ENCODE measurements at regions not wholly inside any gene's neighbourhood (a gene's known extent, or its start where the extent isn't known, plus 50 kb on each side); places are given as distances from the start of the nearest gene placed in this dataset.
"Not testable (repeated sequence)": the region's sequence is repeated elsewhere in the genome, so short reads cannot be mapped to it uniquely, and the experiment has no call there.

GRCh38 chr3:110821586-110821985 lies 250.0 kb upstream of the NECTIN3 start:
- ATAC-seq = no peak
- no peak for DNase-seq (ENCODE audit: low spot score)

- DNase-seq (ENCODE audit: low spot score) (no peak), ATAC-seq (no peak)
Observed at GRCh38 chr3:110822971-110823370, 248.6 kb upstream of the NECTIN3 start.

DNA sequence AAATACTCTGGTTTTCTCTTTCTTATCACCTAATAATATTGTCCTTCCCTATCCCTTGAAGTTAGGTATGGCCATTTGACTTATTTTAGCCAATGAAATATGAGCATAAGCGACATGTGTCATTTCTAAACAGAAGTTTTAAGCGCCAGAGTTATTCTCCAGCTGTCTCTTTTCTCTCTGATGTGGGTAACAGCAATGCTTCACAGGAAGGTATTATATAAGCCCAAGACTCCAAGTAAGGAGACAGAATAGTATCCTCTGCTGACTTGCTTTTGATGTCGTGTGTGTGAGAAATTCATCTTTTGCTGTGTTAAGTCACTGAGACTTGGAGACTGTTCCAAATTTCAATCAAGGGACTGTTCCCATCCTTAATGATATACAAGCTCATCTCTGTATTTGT lies 224.6 kb upstream of the NECTIN3 start:
- no peak for ATAC-seq
- no peak for DNase-seq (ENCODE audit: low spot score)

DNA sequence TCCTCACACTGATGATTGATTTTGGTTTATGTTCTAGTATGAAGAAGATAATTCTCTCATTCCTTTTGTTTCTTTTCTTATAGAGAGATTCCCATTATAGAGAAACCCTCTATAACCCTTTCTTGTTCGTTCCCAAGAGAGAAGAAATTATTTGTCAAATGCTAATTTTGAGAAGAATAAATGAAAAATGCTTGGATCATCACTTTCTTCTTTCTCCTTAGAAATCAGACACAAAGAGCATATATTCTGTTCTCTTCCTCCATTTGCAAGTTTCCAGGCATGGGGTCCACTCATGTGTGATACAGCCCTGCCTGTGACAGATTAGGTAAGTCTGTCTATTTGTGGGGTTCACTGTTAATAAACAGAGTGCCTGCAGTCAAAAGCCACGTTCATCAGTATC lies 222.6 kb upstream of the NECTIN3 start:
- DNase-seq (ENCODE audit: low spot score) = no peak
- no peak for ATAC-seq

GRCh38 chr3:110851736-110852135 lies 219.9 kb upstream of the NECTIN3 start:
- ATAC-seq (no peak), DNase-seq (ENCODE audit: low spot score) (no peak)

DNA sequence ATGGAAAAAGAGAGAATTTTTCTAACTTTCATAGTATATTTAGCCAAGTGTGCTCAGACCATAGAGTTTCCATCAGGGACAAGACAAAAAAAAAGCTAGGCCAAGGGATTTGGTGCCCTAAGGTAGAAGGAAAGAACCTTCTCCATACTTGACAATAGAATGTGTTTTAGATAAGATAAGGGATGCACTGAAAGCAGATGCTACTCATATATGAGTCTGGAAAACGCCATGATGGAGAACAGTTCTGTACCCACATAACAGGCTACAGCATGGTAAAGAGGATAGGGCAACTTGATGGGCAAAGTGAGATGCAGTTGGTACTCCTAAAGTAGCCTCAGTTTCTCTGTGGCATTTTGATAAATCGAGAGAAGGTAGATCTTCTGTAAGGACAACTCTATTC lies 216.4 kb upstream of the NECTIN3 start:
- ATAC-seq = no peak
- DNase-seq (ENCODE audit: low spot score) = no peak

- DNase-seq (ENCODE audit: low spot score) (no peak), ATAC-seq (no peak)
Observed at GRCh38 chr3:110856916-110857315, 214.7 kb upstream of the NECTIN3 start.

DNA sequence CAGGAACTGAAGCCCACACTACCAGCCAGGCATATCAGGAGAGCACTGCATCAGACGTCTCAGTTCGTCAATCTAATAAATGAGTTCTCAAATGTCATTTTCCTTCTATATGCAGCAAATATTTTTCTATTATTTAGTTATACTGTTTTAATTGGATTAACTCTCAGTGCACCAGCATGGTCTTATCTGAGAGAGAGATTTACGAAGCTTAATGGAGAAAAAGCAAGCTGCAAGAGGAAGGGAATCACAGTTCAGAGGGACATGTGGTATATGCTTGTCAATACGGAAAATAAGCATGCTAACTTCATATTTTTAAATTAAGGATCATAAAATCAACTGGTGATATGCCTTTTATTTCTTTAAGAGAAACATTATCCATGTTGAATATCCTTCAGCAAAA lies 213.1 kb upstream of the NECTIN3 start:
- ATAC-seq = no peak
- no peak for DNase-seq (ENCODE audit: low spot score)

DNA sequence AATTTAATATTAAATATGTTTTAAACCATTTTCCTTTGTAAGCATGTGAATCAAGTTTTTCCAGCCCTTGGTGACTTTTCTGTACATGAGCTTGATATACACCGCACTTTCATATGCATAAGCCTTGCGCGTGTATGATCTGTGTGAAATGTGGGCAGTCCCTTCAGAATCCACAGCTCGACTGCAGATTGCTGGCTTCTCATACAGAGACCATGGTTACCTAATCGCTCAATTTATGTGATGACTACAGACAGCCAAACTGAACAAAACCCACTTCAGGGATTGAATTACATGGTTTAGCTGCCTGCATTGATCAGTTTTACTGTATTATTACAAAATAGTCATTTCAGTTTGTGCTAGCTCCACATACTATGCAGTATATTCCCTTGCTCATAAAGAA lies 212.3 kb upstream of the NECTIN3 start:
- ATAC-seq (no peak), DNase-seq (ENCODE audit: low spot score) (no peak)

- ATAC-seq = no peak
- no peak for DNase-seq (ENCODE audit: low spot score)
Observed at GRCh38 chr3:110859993-110860392, 211.6 kb upstream of the NECTIN3 start.

- DNase-seq (ENCODE audit: low spot score) = no peak
- peak; percentile 73 for ATAC-seq
Observed at GRCh38 chr3:110865934-110866333, 205.7 kb upstream of the NECTIN3 start.

DNA sequence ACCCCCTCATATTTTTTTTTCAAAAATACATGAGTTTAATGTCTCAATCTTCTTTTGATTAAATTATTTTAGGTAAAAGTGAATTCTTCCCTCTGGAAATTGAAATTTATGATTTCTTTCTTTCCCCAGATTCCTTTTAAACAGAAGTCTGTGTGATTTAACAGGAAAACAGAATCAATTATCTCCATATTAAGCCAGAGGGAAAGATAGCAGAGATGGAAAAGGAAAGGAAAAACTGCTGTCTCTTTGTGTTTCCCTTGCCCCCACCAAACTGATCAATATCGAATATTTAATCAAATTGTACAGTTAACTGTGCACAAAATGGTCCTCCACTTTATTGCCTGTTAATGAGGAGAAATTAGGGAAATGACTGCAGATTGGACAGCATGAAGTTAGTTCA lies 203.5 kb upstream of the NECTIN3 start:
- ATAC-seq = no peak
- no peak for DNase-seq (ENCODE audit: low spot score)

GRCh38 chr3:110869736-110870135 lies 201.9 kb upstream of the NECTIN3 start:
- DNase-seq (ENCODE audit: low spot score) (no peak), ATAC-seq (no peak)

DNA sequence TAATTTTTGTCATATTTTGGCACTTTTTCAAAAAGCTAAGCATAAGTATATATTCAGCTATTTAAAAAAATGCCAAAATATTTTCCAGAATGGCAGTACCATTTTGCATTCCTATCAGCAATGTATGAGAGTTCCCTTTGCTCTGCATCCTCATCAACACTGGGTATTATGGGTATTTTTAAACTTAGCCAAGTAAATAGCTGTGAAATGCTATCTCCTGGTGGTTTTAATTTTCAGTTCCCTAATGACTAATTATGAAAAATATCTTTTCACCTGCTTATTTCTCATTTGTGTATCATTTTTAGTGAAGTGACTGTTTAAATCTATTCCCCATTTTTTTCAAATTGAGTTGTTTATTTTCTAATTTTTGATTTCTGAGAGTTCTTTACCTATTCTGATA lies 199.7 kb upstream of the NECTIN3 start:
- DNase-seq (ENCODE audit: low spot score) (no peak), ATAC-seq (no peak)

GRCh38 chr3:110878692-110879091 lies 192.9 kb upstream of the NECTIN3 start:
- DNase-seq (ENCODE audit: low spot score) (no peak), ATAC-seq (peak; percentile 60)

DNA sequence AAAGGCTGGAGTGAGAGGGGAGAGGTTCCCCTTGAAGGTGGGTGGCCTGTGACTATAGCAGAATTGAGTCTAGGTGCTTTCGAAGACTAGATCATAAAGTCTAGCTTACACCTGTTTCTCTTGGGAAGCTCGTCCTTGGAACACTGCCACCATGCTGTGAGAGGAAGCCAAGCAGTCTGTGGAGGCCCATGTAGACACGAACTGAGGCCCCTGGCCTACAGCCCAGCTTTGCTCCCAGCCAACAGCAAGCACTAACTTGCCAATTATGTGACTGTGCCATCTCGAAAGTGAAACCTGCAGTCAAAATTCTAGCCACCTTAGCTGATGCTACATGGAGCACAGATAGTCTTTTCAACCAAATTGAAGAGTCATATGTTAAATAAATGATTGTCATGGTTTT lies 190.5 kb upstream of the NECTIN3 start:
- DNase-seq (ENCODE audit: low spot score) = peak; percentile 98
- peak; percentile 97 for ATAC-seq

GRCh38 chr3:110886222-110886893 lies 185.3 kb upstream of the NECTIN3 start:
- DNase-seq (ENCODE audit: low spot score) (no peak), ATAC-seq (no peak)

DNA sequence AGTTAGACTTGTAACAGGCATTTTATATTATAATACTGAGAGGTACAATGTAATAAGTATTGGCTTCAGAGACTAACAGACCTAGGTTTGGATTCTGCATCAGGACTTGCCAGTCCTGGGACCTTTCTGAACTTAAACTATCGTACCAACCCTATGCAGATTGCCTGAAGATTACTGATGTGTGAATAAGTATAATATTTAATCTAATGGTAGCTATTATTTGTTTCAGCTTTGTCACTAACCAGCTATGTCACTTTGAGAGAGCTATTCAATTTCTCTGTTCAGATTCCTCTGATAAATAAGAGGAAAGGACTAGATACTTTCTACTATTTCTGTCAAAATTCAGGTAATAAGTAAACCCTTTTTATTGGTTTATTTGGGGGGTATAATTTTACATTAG lies 184.4 kb upstream of the NECTIN3 start:
- no peak for ATAC-seq
- DNase-seq (ENCODE audit: low spot score) = no peak

DNA sequence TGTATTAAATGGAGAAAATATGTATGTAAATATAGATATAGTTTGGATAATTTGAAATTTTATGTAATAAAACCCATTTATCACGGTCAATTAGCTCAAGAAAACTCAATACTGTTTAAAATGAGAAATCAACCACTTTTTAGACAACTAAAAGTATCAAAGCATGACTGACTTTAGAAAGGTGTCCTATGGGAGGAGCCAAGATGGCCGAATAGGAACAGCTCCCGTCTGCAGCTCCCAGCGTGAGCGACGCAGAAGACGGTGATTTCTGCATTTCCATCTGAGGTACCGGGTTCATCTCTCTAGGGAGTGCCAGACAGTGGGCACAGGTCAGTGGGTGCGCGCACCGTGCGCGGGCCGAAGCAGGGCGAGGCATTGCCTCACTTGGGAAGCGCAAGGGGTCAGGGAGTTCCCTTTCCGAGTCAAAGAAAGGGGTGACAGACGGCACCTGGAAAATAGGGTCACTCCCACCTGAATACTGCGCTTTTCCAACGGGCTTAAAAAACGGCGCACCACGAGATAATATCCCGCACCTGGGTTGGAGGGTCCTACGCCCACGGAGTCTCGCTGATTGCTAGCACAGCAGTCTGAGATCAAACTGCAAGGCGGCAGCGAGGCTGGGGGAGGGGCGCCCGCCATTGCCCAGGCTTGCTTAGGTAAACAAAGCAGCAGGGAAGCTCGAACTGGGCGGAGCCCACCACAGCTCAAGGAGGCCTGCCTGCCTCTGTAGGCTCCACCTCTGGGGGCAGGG lies 182.8 kb upstream of the NECTIN3 start:
- ATAC-seq; DNase-seq (ENCODE audit: low spot score): not testable (repeated sequence)

- ATAC-seq; DNase-seq (ENCODE audit: low spot score): not testable (repeated sequence)
Observed at GRCh38 chr3:110889376-110889699, 182.3 kb upstream of the NECTIN3 start.

DNA sequence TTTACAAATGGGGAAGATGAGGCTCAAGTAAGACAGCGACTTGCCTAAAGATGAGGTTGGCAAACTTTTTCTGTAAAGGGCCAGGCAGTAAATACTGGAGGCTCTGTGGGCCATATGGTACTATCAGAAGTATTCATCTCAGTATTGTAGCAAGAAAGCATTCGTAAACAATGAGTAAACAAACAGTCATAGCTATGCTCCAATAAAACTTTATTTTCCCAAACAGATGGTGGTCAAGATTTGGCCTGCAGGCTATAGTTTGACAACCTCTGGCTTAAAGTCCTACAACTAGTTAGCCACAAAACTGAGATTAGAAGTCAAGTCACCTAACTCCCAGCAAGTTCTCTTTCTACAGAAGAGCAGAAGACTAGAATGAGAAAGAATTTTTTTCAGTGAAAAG lies 177.0 kb upstream of the NECTIN3 start:
- ATAC-seq (peak; percentile 23), DNase-seq (ENCODE audit: low spot score) (no peak)

GRCh38 chr3:110895054-110895453 lies 176.6 kb upstream of the NECTIN3 start:
- ATAC-seq = peak; percentile 83
- no peak for DNase-seq (ENCODE audit: low spot score)

DNA sequence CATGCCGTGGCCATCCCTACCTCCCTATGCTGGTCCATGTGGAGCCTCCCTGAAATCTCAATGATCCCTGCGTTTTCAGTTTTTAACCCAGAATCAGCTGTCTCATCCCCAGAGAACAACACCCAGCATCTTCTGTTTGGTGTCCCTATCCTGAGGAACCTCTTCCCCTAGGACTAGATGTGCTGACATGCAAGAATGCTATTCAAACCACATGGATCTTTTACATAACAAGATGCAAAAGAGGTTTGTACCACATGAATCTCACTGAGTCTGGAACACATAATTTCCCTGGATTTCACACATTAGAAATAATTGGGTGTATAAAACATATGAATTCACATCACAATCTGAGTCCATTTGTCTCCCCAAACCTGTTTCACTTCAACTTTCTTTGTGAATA lies 174.6 kb upstream of the NECTIN3 start:
- DNase-seq (ENCODE audit: low spot score) = no peak
- no peak for ATAC-seq

Data from left lobe of liver (tissue), 2 donors.